PC-9 (cell line): ENCODE measurements at regions not wholly inside any gene's neighbourhood (a gene's known extent, or its start where the extent isn't known, plus 50 kb on each side); places are given as distances from the start of the nearest gene placed in this dataset.
"Not testable (repeated sequence)": the region's sequence is repeated elsewhere in the genome, so short reads cannot be mapped to it uniquely, and the experiment has no call there.

ENCODE experiments used
- BruUV-seq: library from RNA; stranded (reverse); fragments of 400-500 nt; replicated peaks from 2 replicates; lab custom pipeline; 2021; lab: Mats Ljungman, UMichigan
- CTCF ChIA-PET: fragments of 300-600 bp; sonication (Branson Sonifier 250); formaldehyde crosslinking; loops from one replicate; lab custom pipeline; 2022; ENCODE audit warnings: antibody characterized with exemption; lab: Charles Lee
- POLR2A ChIA-PET: fragments of 300-600 bp; sonication (Branson Sonifier 250); formaldehyde crosslinking; loops from one replicate; lab custom pipeline; 2022; ENCODE audit warnings: antibody characterized with exemption; ENCODE audit not compliant: unreplicated experiment; lab: Charles Lee
- DNase-seq, 2 experiments: peaks; one replicate each; pipeline versions ENCODE4 v3.0.0 to v3.0.0-alpha.2; 2015 to 2022; ENCODE audit warnings: mixed read lengths in 1 of 2
- H2AFZ ChIP-seq: fragments of 200-600 bp; sonication (generic); 2 replicates; pipeline ENCODE4 v1.8.1; 2017; ENCODE audit warnings: antibody characterized with exemption
- H3F3A ChIP-seq: fragments of 200-600 bp; sonication (generic); 2 replicates; pipeline ENCODE4 v1.8.1; 2017; ENCODE audit warnings: antibody characterized with exemption, mild to moderate bottlenecking, low read depth; ENCODE audit not compliant: insufficient read depth
- H3K27ac ChIP-seq: fragments of 200-600 bp; sonication (generic); 2 replicates; pipeline ENCODE4 v1.6.1; 2016; ENCODE audit warnings: mixed run types
- H3K27me3 ChIP-seq: fragments of 200-600 bp; sonication (generic); 2 replicates; pipeline ENCODE4 v1.6.1; 2016; ENCODE audit warnings: low read depth, mixed run types; ENCODE audit not compliant: insufficient read depth
- H3K36me3 ChIP-seq: fragments of 200-600 bp; sonication (generic); 2 replicates; pipeline ENCODE4 v1.6.1; 2016; ENCODE audit warnings: low read depth, mixed run types
- H3K4me1 ChIP-seq: fragments of 200-600 bp; sonication (generic); replicated peaks from 2 replicates; pipeline ENCODE4 v1.6.1; 2016; ENCODE audit warnings: mixed run types; ENCODE audit not compliant: insufficient read depth
- H3K4me2 ChIP-seq: fragments of 200-600 bp; sonication (generic); 2 replicates; pipeline ENCODE4 v1.6.1; 2017; ENCODE audit warnings: mixed run types
- H3K4me3 ChIP-seq: fragments of 200-600 bp; sonication (generic); 2 replicates; pipeline ENCODE4 v1.6.1; 2016; ENCODE audit warnings: mixed run types
- H3K79me2 ChIP-seq: fragments of 200-600 bp; sonication (generic); 2 replicates; pipeline ENCODE4 v1.6.1; 2017; ENCODE audit warnings: low read depth, mixed run types
- H3K9me2 ChIP-seq: fragments of 200-600 bp; sonication (generic); 2 replicates; pipeline ENCODE4 v1.8.1; 2017; ENCODE audit warnings: mild to moderate bottlenecking; ENCODE audit not compliant: insufficient read depth
- H3K9me3 ChIP-seq: fragments of 200-600 bp; sonication (generic); 2 replicates; pipeline ENCODE4 v1.8.1; 2016; ENCODE audit warnings: low read depth; ENCODE audit not compliant: insufficient read depth
- H4K20me1 ChIP-seq: fragments of 200-600 bp; sonication (generic); 2 replicates; pipeline ENCODE4 v1.8.1; 2017; ENCODE audit not compliant: insufficient read depth
- EZH2 ChIP-seq: fragments of 200-600 bp; sonication (generic); IDR thresholded peaks from 2 replicates; pipeline ENCODE4 v1.8.0; 2017; ENCODE audit warnings: antibody characterized with exemption, low read depth
- intact Hi-C: fragments of 100-400 bp; cut with micrococcal nuclease; formaldehyde crosslinking; loops from one replicate; pipeline ENCODE4 v1.10.0; 2022; ENCODE audit not compliant: unreplicated experiment
- TF ChIP-seq, protein P1 (sequence below): fragments of 200-600 bp; sonication (generic); conservative IDR thresholded peaks from 2 replicates; pipeline ENCODE4 v1.6.1; 2017; ENCODE audit warnings: mixed run types, antibody characterized with exemption, mild to moderate bottlenecking, moderate library complexity

DNA sequence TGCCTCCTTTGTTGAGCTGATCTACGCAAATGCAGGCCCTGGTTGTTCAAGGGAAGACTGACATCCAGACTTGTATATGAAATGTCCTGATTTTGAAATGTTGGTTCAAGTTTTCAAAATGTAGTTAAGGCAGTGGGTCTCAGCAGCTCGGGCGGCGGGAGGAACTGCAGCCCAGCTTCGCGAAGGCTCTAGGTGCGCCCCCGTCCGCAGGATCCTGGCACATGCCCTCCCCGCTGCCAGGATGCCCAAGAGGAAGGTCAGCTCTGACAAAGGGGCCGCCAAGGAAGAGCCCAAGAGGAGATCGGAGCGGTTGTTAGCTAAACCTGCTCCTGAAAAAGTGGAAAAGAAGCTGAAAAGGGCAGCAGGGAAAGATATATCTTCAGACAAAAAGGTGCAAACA, 1310.1 kb downstream of the ADGRL3 start:
- no peak for DNase-seq
- TF ChIP-seq, protein P1, sequence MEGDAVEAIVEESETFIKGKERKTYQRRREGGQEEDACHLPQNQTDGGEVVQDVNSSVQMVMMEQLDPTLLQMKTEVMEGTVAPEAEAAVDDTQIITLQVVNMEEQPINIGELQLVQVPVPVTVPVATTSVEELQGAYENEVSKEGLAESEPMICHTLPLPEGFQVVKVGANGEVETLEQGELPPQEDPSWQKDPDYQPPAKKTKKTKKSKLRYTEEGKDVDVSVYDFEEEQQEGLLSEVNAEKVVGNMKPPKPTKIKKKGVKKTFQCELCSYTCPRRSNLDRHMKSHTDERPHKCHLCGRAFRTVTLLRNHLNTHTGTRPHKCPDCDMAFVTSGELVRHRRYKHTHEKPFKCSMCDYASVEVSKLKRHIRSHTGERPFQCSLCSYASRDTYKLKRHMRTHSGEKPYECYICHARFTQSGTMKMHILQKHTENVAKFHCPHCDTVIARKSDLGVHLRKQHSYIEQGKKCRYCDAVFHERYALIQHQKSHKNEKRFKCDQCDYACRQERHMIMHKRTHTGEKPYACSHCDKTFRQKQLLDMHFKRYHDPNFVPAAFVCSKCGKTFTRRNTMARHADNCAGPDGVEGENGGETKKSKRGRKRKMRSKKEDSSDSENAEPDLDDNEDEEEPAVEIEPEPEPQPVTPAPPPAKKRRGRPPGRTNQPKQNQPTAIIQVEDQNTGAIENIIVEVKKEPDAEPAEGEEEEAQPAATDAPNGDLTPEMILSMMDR: no peak
- TF ChIP-seq EZH2: no peak
- Histone ChIP-seq H3K9me2 (no peaks in the 10 kb centered on the region), H2AFZ (no peak overlapping the region), H4K20me1 (no peaks in the 10 kb centered on the region), H3K27me3 (no peaks in the 10 kb centered on the region), H3K4me2 (no peak overlapping the region), H3K27ac (no peak overlapping the region), H3K4me1 (no peaks in the 10 kb centered on the region), H3K79me2 (no peaks in the 10 kb centered on the region), H3K9me3 (no peaks in the 10 kb centered on the region), H3K36me3 (no peaks in the 10 kb centered on the region), H3K4me3 (no peak overlapping the region), H3F3A (no peaks in the 10 kb centered on the region)
- BruUV-seq: no TSS peak
- POLR2A ChIA-PET: no interaction called here
- CTCF ChIA-PET: no interaction called here
- intact Hi-C loops: no loop called here

DNA sequence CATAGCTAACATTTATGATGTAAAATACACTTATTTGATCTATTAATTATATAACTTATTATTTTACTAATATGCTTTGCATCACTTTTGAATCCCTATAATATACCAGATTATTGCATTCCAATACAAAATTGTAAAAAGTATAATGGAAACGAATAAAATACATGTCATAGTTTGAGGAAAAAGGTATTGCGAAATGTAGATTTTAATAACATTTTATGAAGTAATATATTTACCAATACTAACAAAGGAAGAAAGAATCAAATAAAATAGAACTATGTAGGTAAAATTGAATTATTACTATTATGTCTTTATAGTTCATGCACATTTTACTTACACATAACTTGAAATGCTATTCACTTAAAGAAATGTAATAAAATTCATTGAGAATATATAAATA, 1300.2 kb downstream of the ADGRL3 start:
- no peak overlapping the region for H3K4me2 ChIP-seq
- H2AFZ ChIP-seq: no peak overlapping the region
- no peaks in the 10 kb centered on the region for H3K27me3 ChIP-seq
- no peaks in the 10 kb centered on the region for H3K9me2 ChIP-seq
- no peak for DNase-seq
- TF ChIP-seq, protein P1: no peak
- TF ChIP-seq EZH2: no peak
- H3K27ac ChIP-seq: no peak overlapping the region
- H3K79me2 ChIP-seq: no peaks in the 10 kb centered on the region
- no peaks in the 10 kb centered on the region for H3K4me1 ChIP-seq
- no peaks in the 10 kb centered on the region for H4K20me1 ChIP-seq
- no peaks in the 10 kb centered on the region for H3K9me3 ChIP-seq
- no peak overlapping the region for H3K4me3 ChIP-seq
- BruUV-seq: no TSS peak
- no peaks in the 10 kb centered on the region for H3K36me3 ChIP-seq
- POLR2A ChIA-PET: no interaction called here
- CTCF ChIA-PET: no interaction called here
- no peaks in the 10 kb centered on the region for H3F3A ChIP-seq
- intact Hi-C loops: no loop called here

DNA sequence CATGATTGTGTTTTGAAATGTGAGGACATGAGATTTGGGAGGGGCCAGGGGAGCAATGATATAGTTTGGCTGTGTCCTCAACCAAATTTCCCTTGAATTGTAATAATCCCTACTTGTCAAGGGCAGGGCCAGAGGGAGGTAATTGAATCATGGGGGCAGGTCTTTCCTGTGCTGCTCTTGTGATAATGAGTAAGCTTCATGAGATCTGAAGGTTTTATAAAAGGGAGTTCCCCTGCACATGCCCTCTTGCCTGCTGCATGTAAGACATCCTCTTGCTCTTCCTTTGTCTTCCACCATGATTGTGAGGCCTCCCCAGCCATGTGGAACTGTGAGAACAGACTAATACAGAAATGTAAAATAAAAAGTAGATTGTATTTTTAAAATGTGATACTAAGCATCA, 1294.9 kb downstream of the ADGRL3 start:
- Histone ChIP-seq H2AFZ (no peak overlapping the region), H3K4me1 (no peaks in the 10 kb centered on the region), H3K9me3 (no peaks in the 10 kb centered on the region), H3K4me3 (no peak overlapping the region), H3K27ac (no peak overlapping the region), H3K79me2 (no peaks in the 10 kb centered on the region), H3F3A (no peaks in the 10 kb centered on the region), H3K4me2 (no peak overlapping the region), H3K36me3 (no peaks in the 10 kb centered on the region), H3K9me2 (no peaks in the 10 kb centered on the region), H4K20me1 (no peaks in the 10 kb centered on the region), H3K27me3 (no peaks in the 10 kb centered on the region)
- intact Hi-C loops: no loop called here
- CTCF ChIA-PET: no interaction called here
- no peak for TF ChIP-seq EZH2
- TF ChIP-seq, protein P1: no peak
- POLR2A ChIA-PET: no interaction called here
- DNase-seq: no peak
- BruUV-seq: no TSS peak

DNA sequence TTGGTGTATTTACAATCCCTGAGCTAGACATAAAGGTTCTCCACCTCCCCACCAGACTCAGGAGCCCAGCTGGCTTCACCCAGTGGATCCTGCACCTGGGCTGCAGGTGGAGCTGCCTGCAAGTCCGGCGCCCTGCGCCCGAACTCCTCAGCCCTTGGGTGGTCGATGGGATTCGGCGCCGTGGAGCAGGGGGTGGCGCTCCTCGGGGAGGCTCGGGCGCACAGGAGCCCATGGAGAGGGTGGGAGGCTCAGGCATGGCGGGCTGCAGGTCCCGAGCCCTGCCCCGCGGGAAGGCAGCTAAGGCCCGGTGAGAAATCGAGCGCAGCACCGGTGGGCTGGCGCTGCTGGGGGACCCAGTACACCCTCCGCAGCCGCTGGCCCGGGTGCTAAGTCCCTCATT, 1291.6 kb downstream of the ADGRL3 start:
- H3K9me3 ChIP-seq, H3K27ac ChIP-seq, H4K20me1 ChIP-seq, H3K79me2 ChIP-seq, CTCF ChIA-PET, DNase-seq, BruUV-seq, H3K9me2 ChIP-seq, H3K4me2 ChIP-seq, H2AFZ ChIP-seq, H3K27me3 ChIP-seq, POLR2A ChIA-PET, H3K4me3 ChIP-seq, H3K36me3 ChIP-seq, intact Hi-C loops, H3F3A ChIP-seq, H3K4me1 ChIP-seq: not testable (repeated sequence)
